Effector memory CD4-positive, alpha-beta T cell (primary cell): ENCODE measurements at regions not wholly inside any gene's neighbourhood (a gene's known extent, or its start where the extent isn't known, plus 50 kb on each side); places are given as distances from the start of the nearest gene placed in this dataset.
"Not testable (repeated sequence)": the region's sequence is repeated elsewhere in the genome, so short reads cannot be mapped to it uniquely, and the experiment has no call there.

Experiments used
- DNase-seq, 3 donors: peaks; one replicate each; pipeline ENCODE4 v3.0.0-alpha.2; 2020
- H3K27ac ChIP-seq: 2 replicates; pipeline ENCODE4 v1.7.0; 2013; ENCODE audit warnings: mild to moderate bottlenecking, low read length, moderate library complexity; ENCODE audit not compliant: insufficient read depth, poor library complexity, severe bottlenecking
- H3K27me3 ChIP-seq: replicated peaks from 2 replicates; pipeline ENCODE4 v1.7.0; 2013; ENCODE audit warnings: mild to moderate bottlenecking, low read length; ENCODE audit not compliant: insufficient read depth, control insufficient read depth, poor library complexity, severe bottlenecking
- H3K36me3 ChIP-seq: 2 replicates; pipeline ENCODE4 v1.7.0; 2013; ENCODE audit warnings: mild to moderate bottlenecking, low read length, moderate library complexity; ENCODE audit not compliant: control insufficient read depth, insufficient read depth
- H3K4me1 ChIP-seq: 2 replicates; pipeline ENCODE4 v1.7.0; 2013; ENCODE audit warnings: low read length, mild to moderate bottlenecking; ENCODE audit not compliant: control insufficient read depth, insufficient read depth, poor library complexity, severe bottlenecking
- H3K4me3 ChIP-seq: 2 replicates; pipeline ENCODE4 v1.7.0; 2013; ENCODE audit warnings: low read length, low read depth, mild to moderate bottlenecking; ENCODE audit not compliant: insufficient read depth, poor library complexity, severe bottlenecking
- H3K9me3 ChIP-seq: 2 replicates; pipeline ENCODE4 v1.7.0; 2013; ENCODE audit warnings: mild to moderate bottlenecking, low read length, moderate library complexity; ENCODE audit not compliant: control insufficient read depth

DNA sequence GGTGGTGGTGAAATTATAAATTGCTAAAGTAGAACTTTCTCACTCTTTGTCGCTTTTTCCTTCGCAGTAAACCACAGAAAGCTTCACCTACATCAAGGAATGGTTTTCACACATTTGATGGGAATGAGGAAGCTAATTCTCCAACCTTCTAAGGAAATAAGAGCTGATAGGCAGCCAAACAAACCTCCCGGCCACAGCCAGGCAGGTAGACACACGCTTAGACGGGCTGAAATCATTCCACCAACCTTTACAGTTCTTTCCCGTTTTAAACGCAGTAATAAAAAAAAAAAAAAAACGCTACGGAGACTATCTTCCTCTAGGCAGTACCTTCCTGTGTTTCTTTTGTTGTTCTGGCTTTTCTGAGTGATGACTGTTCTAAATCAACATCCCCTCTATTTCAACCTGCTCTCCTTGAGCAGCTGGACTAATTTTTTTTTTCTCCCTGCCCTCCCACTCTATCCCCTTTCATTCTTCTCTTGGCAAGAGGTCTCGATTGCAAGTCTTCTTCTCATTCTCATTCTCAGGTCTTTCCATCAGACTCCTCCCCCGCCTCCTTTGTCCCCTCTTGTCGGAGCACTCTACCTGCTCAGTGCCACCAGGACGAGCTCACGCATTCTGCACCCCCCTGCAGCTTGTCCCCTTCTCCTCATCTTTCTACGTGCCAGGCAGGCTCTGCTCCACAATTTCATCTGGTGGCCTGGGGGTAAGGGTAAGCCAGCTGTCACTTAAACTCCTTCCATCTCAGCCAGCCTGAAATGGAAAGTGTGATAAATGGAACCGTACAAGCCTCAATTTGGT, 391.1 kb upstream of the MDFIC2 start:
- no peak for DNase-seq
- H3K4me3 ChIP-seq: no peak overlapping the region
- H3K36me3 ChIP-seq: no peaks in the 10 kb centered on the region
- H3K9me3 ChIP-seq: no peaks in the 10 kb centered on the region
- peaks cover 4% of the 10 kb centered on the region for H3K27me3 ChIP-seq
- no peaks in the 10 kb centered on the region for H3K4me1 ChIP-seq
- H3K27ac ChIP-seq: no peak overlapping the region

DNA sequence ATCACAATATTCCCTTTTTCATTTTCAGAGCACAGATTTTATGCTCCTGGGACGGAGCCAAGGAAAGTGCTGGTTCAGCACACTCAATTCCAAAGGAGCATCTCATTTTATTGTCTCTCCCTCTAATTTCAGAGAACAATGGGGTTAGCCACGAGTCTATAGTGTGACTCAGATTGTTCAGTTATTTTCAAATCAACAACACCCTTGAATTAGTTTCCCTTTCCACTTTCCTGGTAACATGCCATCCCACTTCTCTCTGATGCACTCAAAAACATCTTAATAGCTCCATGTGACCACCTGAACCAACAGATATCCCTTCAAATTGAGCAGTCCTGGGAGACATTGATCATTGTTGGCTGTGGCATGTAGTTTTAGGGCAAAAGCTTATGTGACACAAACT, 389.7 kb upstream of the MDFIC2 start:
- Histone ChIP-seq H3K4me1 (no peaks in the 10 kb centered on the region), H3K27ac (no peak overlapping the region)
- no peak for DNase-seq

DNA sequence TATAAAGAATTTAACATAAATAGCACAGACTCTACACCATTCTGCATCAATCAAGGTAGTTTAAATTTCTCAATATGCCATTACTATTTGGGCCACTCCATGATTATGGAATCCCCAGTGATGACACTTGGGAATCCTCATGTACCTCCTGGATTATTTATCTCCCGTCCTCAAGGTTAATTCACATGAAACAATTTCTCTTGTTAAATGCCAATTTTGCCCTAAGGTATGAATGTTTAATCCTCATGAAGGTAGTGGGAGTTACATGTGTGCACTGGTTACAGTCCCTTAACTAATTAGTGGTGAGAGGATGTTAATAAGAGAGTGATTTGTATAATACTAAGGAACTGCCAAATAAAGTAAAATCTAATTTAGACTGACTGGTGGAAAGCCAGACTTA, 372.3 kb upstream of the MDFIC2 start:
- H3K27me3 ChIP-seq: no peaks in the 10 kb centered on the region
- no peaks in the 10 kb centered on the region for H3K4me1 ChIP-seq
- H3K36me3 ChIP-seq: no peaks in the 10 kb centered on the region
- H3K4me3 ChIP-seq: no peak overlapping the region
- no peak overlapping the region for H3K27ac ChIP-seq
- no peak for DNase-seq
- no peaks in the 10 kb centered on the region for H3K9me3 ChIP-seq

More for the DNA sequence above, 389.7 kb upstream of the MDFIC2 start:
- no peaks in the 10 kb centered on the region for H3K9me3 ChIP-seq
- no peaks in the 10 kb centered on the region for H3K36me3 ChIP-seq
- H3K4me3 ChIP-seq: no peak overlapping the region
- peaks cover 4% of the 10 kb centered on the region for H3K27me3 ChIP-seq

DNA sequence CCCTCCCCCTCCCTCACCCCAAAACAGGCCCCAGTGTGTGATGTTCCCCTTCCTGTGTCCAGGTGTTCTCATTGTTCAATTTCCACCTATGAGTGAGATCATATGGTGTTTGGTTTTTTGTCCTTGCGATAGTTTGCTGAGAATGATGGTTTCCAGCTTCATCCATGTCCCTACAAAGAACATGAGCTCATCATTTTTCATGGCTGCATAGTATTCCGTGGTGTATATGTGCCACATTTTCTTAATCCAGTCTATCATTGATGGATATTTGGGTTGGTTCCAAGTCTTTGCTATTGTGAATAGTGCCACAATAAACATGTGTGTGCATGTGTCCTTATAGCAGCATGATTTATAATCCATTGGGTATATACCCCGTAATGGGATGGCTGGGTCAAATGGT, 363.4 kb upstream of the MDFIC2 start:
- not testable (repeated sequence) for H3K36me3 ChIP-seq, H3K27me3 ChIP-seq, H3K4me1 ChIP-seq, H3K9me3 ChIP-seq, H3K27ac ChIP-seq, H3K4me3 ChIP-seq, DNase-seq

DNA sequence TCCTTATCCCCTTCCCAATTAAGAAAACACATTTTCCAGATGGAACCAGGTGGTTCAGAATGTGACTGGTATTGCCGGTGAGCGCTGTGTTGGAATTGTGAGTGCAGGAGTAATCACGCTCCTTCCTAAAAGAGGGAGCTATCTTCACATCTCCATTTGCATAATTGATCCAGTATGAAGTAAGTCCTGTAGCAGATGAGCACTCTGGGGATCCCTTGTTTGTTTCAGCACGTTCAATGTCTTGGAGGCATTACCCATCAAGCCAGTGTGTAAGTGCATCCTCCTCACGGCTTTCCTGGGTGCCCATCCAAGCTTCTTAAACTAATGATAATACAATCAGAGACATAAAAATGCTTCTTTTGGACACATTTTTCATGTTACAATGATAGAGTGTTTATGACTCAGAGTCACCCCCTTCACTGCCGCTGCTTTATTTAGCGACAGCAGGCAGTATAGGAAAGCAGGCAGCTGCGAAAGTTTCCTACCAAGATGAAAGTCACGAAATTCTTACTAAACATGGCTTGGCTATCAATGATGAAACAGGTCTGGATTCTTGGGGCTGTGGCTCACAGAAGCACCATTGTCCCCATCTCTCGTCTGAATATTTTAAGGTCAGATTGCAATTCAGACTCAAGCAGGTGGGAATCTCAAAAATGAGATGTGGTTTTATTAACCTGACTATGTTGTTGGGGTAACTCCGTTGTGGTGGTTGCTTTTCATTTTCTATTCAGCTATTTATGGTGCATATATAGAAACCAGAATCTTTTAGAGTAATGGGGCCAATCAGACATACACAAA, 346.3 kb upstream of the MDFIC2 start:
- Histone ChIP-seq H3K9me3 (no peaks in the 10 kb centered on the region), H3K4me3 (no peak overlapping the region), H3K27me3 (no peaks in the 10 kb centered on the region), H3K4me1 (no peaks in the 10 kb centered on the region), H3K36me3 (no peaks in the 10 kb centered on the region), H3K27ac (no peak overlapping the region)
- DNase-seq: no peak

DNA sequence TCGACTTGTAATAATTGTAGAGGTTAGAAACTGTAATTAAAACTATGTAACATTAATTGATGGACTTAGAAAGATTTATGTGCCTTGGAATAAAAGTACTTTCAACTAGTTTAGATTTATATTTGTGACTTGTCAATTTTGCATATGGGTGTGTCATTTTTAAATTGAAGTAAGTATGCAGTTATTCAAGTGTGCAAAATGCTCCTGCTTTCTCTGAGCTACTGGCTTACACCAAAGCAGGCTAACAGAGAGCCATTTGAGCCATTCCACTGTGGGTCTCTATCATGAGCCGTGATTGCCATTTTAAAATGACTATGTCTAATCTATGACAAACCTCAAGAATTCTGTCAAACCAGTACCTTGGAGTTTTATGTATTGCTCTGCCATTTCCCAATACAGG, 345.0 kb upstream of the MDFIC2 start:
- H3K27me3 ChIP-seq: no peaks in the 10 kb centered on the region
- no peak for DNase-seq
- H3K9me3 ChIP-seq: no peaks in the 10 kb centered on the region
- H3K4me1 ChIP-seq: no peaks in the 10 kb centered on the region
- H3K4me3 ChIP-seq: no peak overlapping the region
- no peaks in the 10 kb centered on the region for H3K36me3 ChIP-seq
- no peak overlapping the region for H3K27ac ChIP-seq

DNA sequence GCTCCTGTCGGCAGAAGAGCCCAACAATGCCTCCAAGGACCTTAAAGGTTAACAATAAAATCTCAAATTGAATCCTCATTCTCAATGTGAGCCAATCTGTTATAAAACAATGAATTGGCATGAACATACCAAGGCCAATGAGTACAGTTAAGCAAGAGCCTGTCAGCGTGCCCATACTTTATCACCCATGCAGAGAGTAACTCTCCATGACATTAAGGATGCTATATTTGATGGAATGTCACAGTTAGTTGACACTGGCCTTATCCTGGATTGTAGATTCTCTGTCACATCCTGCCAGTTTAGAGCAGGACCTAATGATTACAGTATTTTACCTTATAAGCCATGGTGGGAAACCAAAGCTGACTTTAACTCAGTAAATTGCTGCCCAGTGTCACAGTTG, 335.4 kb upstream of the MDFIC2 start:
- Histone ChIP-seq H3K27ac (no peak overlapping the region), H3K4me1 (no peaks in the 10 kb centered on the region), H3K9me3 (no peaks in the 10 kb centered on the region)

DNA sequence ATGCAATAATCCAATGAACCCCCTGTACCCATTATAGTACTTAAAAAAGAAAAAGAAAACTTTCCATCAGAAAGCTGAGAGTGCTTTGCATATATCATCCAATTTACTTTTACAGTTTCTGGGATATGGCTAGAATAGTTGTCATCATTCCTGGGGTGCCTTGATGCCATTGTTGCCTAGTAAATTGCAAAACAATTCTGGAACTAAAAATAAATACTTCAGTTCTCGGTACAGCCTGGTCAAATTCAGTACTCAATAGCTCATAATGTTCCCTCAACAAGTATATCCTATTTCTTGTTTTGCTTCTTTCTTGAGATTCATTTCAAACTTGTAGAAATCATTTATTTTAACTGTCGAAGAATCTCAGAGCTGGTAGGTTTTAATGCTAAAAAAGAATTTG, 334.7 kb upstream of the MDFIC2 start:
- DNase-seq: no peak
- Histone ChIP-seq H3K27me3 (no peaks in the 10 kb centered on the region), H3K4me1 (no peaks in the 10 kb centered on the region), H3K36me3 (no peaks in the 10 kb centered on the region), H3K27ac (no peak overlapping the region), H3K4me3 (no peak overlapping the region), H3K9me3 (no peaks in the 10 kb centered on the region)

More for the DNA sequence above, 335.4 kb upstream of the MDFIC2 start:
- no peaks in the 10 kb centered on the region for H3K36me3 ChIP-seq
- no peak for DNase-seq
- no peak overlapping the region for H3K4me3 ChIP-seq
- H3K27me3 ChIP-seq: no peaks in the 10 kb centered on the region

DNA sequence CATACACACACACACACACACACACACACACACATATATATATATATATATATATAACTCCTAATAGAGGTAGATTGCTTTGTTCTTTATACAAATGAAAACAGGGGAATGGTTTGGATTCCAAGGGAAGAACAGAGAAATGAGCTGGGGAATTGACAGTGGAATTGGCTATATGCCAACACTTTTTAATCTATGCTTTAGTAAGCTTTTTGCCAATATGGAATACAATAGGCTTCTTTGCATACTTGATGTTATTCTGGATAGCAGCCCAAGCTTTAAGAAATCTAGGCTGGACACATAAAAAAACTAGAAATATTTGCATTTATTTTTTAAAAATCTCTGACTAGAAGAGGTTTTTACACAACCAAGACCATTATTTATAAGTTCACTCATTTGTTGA, 334.2 kb upstream of the MDFIC2 start:
- Histone ChIP-seq H3K9me3 (no peaks in the 10 kb centered on the region), H3K27ac (no peak overlapping the region), H3K4me3 (no peak overlapping the region), H3K27me3 (no peaks in the 10 kb centered on the region), H3K36me3 (no peaks in the 10 kb centered on the region), H3K4me1 (no peaks in the 10 kb centered on the region)
- DNase-seq: no peak

DNA sequence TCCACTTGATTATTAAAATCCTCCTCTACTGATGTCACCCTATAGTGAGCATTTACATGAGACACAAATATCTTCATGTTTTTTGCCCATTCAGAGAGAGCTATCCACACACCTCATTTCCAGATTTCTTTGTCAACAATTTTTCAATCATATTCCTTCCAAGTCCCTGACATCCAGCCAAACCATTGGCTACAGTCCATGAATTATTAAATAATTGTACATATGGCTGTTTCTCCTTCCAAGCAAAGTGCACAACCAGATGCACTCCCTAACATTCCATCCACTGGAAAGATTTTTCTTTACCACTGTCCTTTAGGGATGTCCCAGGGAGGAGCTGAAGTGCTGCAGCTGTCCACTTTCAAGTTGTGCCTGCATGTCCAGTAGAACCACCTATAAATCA, 328.0 kb upstream of the MDFIC2 start:
- no peak overlapping the region for H3K27ac ChIP-seq
- no peaks in the 10 kb centered on the region for H3K27me3 ChIP-seq
- no peaks in the 10 kb centered on the region for H3K4me1 ChIP-seq
- no peaks in the 10 kb centered on the region for H3K9me3 ChIP-seq
- H3K4me3 ChIP-seq: no peak overlapping the region
- H3K36me3 ChIP-seq: no peaks in the 10 kb centered on the region
- no peak for DNase-seq
